HEK293T (cell line): ENCODE measurements at regions not wholly inside any gene's neighbourhood (a gene's known extent, or its start where the extent isn't known, plus 50 kb on each side); places are given as distances from the start of the nearest gene placed in this dataset.

ENCODE experiments used
- CTCF ChIA-PET: fragments of 350-600 bp; formaldehyde crosslinking; extraction: SDS; loops from one replicate; lab custom pipeline; 2021; ENCODE audit warnings: antibody characterized with exemption, inconsistent platforms; lab: Yijun Ruan, JAX
- POLR2A ChIA-PET: fragments of 350-600 bp; formaldehyde crosslinking; extraction: SDS; loops from one replicate; lab custom pipeline; 2020; ENCODE audit warnings: antibody characterized with exemption, inconsistent platforms; lab: Yijun Ruan, JAX
- DNase-seq: peaks from one replicate; pipeline ENCODE4 v3.0.0; 2012; ENCODE audit warnings: mixed read lengths; ENCODE audit errors: extremely low spot score
- ARNT ChIP-seq: fragments of 450-650 bp; IDR thresholded peaks from 2 replicates; pipeline ENCODE4 v1.6.1; 2017; ENCODE audit warnings: mild to moderate bottlenecking
- BHLHE40 ChIP-seq: fragments of 450-650 bp; IDR thresholded peaks from 2 replicates; pipeline ENCODE4 v1.6.1; 2016; ENCODE audit warnings: mild to moderate bottlenecking, moderate library complexity, borderline replicate concordance
- CTBP1 ChIP-seq: fragments of 450-650 bp; IDR thresholded peaks from 2 replicates; pipeline ENCODE4 v1.6.1; 2016; ENCODE audit warnings: borderline replicate concordance
- ELF4 ChIP-seq: fragments of 450-650 bp; IDR thresholded peaks from 2 replicates; pipeline ENCODE4 v1.6.1; 2017; ENCODE audit warnings: antibody characterized with exemption
- FOXA1 ChIP-seq: fragments of 450-650 bp; IDR thresholded peaks from 2 replicates; pipeline ENCODE4 v1.6.1; 2016; ENCODE audit warnings: mild to moderate bottlenecking
- FOXK2 ChIP-seq: fragments of 450-650 bp; IDR thresholded peaks from 2 replicates; pipeline ENCODE4 v1.6.1; 2016; ENCODE audit warnings: mild to moderate bottlenecking
- FOXM1 ChIP-seq: fragments of 450-650 bp; IDR thresholded peaks from 2 replicates; pipeline ENCODE4 v1.6.1; 2017; ENCODE audit warnings: mild to moderate bottlenecking, borderline replicate concordance
- HDGF ChIP-seq: fragments of 450-650 bp; IDR thresholded peaks from 2 replicates; pipeline ENCODE4 v1.6.1; 2017; ENCODE audit warnings: antibody characterized with exemption, borderline replicate concordance
- L3MBTL2 ChIP-seq: fragments of 450-650 bp; conservative IDR thresholded peaks from 2 replicates; pipeline ENCODE4 v1.6.1; 2016; ENCODE audit warnings: mild to moderate bottlenecking
- LEF1 ChIP-seq: fragments of 450-650 bp; IDR thresholded peaks from 2 replicates; pipeline ENCODE4 v1.6.1; 2017; ENCODE audit warnings: mild to moderate bottlenecking, borderline replicate concordance
- NFRKB ChIP-seq: fragments of 450-650 bp; IDR thresholded peaks from 2 replicates; pipeline ENCODE4 v1.6.1; 2016; ENCODE audit warnings: mild to moderate bottlenecking, moderate library complexity
- PKNOX1 ChIP-seq: fragments of 450-650 bp; IDR thresholded peaks from 2 replicates; pipeline ENCODE4 v1.6.1; 2016
- SP1 ChIP-seq: fragments of 450-650 bp; IDR thresholded peaks from 2 replicates; pipeline ENCODE4 v1.6.1; 2017
- SUZ12 ChIP-seq: fragments of 450-650 bp; IDR thresholded peaks from 2 replicates; pipeline ENCODE4 v1.6.1; 2016; ENCODE audit warnings: mild to moderate bottlenecking
- TARDBP ChIP-seq: fragments of 450-650 bp; IDR thresholded peaks from 2 replicates; pipeline ENCODE4 v1.6.1; 2016
- ZNF384 ChIP-seq: fragments of 450-650 bp; IDR thresholded peaks from 2 replicates; pipeline ENCODE4 v1.6.1; 2016

GRCh38 chr17:77503916-77504651 is 363.3 kb downstream of the SEC14L1 start:
- POLR2A ChIA-PET: no interaction called here
- TF ChIP-seq ZNF384 (no peak), SUZ12 (no peak), ELF4 (no peak)
- CTCF ChIA-PET: no interaction called here
- no peak for DNase-seq

- no peak for DNase-seq
- POLR2A ChIA-PET: no interaction called here
- no peak for TF ChIP-seq ZNF384
- no peak for TF ChIP-seq SP1
- no peak for TF ChIP-seq FOXK2
- TF ChIP-seq NFRKB: no peak
- TF ChIP-seq TARDBP: no peak
- TF ChIP-seq BHLHE40: no peak
- TF ChIP-seq SUZ12: no peak
- no peak for TF ChIP-seq CTBP1
- no peak for TF ChIP-seq FOXA1
- no peak for TF ChIP-seq ARNT
- TF ChIP-seq LEF1: no peak
- no peak for TF ChIP-seq ELF4
- no peak for TF ChIP-seq PKNOX1
- no peak for TF ChIP-seq HDGF
- no peak for TF ChIP-seq L3MBTL2
- CTCF ChIA-PET: no interaction called here
Observed at GRCh38 chr17:77504652-77505155, 363.9 kb downstream of the SEC14L1 start.

- ChIA-PET POLR2A (no interaction called here), CTCF (no interaction called here)
- DNase-seq: no peak
- TF ChIP-seq SP1: no peak
- no peak for TF ChIP-seq TARDBP
- TF ChIP-seq FOXK2: no peak
- no peak for TF ChIP-seq HDGF
- no peak for TF ChIP-seq SUZ12
- TF ChIP-seq ZNF384: no peak
- TF ChIP-seq ARNT: no peak
- TF ChIP-seq CTBP1: no peak
- TF ChIP-seq L3MBTL2: no peak
- no peak for TF ChIP-seq FOXM1
- TF ChIP-seq NFRKB: no peak
Observed at GRCh38 chr17:77505181-77505639, 364.4 kb downstream of the SEC14L1 start.

- POLR2A ChIA-PET: no interaction called here
- CTCF ChIA-PET: no interaction called here
- no peak for TF ChIP-seq ELF4
- no peak for TF ChIP-seq FOXA1
- TF ChIP-seq SUZ12: no peak
- TF ChIP-seq HDGF: no peak
- DNase-seq: no peak
Observed at GRCh38 chr17:77506371-77506991, 365.7 kb downstream of the SEC14L1 start.

GRCh38 chr17:77507111-77507885 is 366.5 kb downstream of the SEC14L1 start:
- CTCF ChIA-PET: no interaction called here
- no peak for TF ChIP-seq CTBP1
- no peak for TF ChIP-seq FOXK2
- no peak for TF ChIP-seq NFRKB
- TF ChIP-seq HDGF: no peak
- TF ChIP-seq L3MBTL2: no peak
- TF ChIP-seq SP1: no peak
- TF ChIP-seq FOXM1: no peak
- TF ChIP-seq FOXA1: no peak
- POLR2A ChIA-PET: no interaction called here
- no peak for DNase-seq

- ChIA-PET POLR2A (no interaction called here), CTCF (no interaction called here)
- DNase-seq: no peak
- TF ChIP-seq SUZ12: no peak
- TF ChIP-seq FOXM1: no peak
- no peak for TF ChIP-seq ZNF384
- TF ChIP-seq FOXK2: no peak
- TF ChIP-seq NFRKB: no peak
- no peak for TF ChIP-seq PKNOX1
- no peak for TF ChIP-seq CTBP1
- no peak for TF ChIP-seq LEF1
- TF ChIP-seq SP1: no peak
- no peak for TF ChIP-seq TARDBP
- TF ChIP-seq ELF4: no peak
Observed at GRCh38 chr17:77508047-77508715, 367.4 kb downstream of the SEC14L1 start.
